ENCODE measurements at regions not wholly inside any gene's neighbourhood (a gene's known extent, or its start where the extent isn't known, plus 50 kb on each side); places are given as distances from the start of the nearest gene placed in this dataset.

- no peak overlapping the region for H3K4me2 ChIP-seq (replicated peaks; ENCODE audit: extremely low read depth, low read length, poor library complexity, severe bottlenecking)
- H3K4me1 ChIP-seq (ENCODE audit: control insufficient read depth in 1 of 2, insufficient read depth in 2 of 2, low read length in 2 of 2): no peaks in the 10 kb centered on the region
- WGBS (ENCODE audit: insufficient coverage): no CpG with 5 or more reads among the region's 2 CpGs
- Mint-ChIP-seq H3K36me3 (no peaks in the 10 kb centered on the region), H3K9me3 (peaks cover 0 to 3% (median 0%) of the 10 kb centered on the region in 7 donors), H3K4me3 (no peak overlapping the region), H3K4me1 (no peaks in the 10 kb centered on the region), H3K27me3 (ENCODE audit: low read depth in 3 of 3) (no peaks in the 10 kb centered on the region), H3K27ac (no peak overlapping the region)
- H3K9ac ChIP-seq (ENCODE audit: insufficient read depth, low read length, poor library complexity, severe bottlenecking): no peak overlapping the region
- H3K27me3 ChIP-seq (ENCODE audit: control insufficient read depth in 2 of 2, insufficient read depth in 2 of 2, low read length in 2 of 2): no peaks in the 10 kb centered on the region
- no peak overlapping the region for H3K27ac ChIP-seq (ENCODE audit: low read depth in 1 of 2, low read length in 2 of 2)
- no peaks in the 10 kb centered on the region for H3K36me3 ChIP-seq (replicated peaks in 1 of 2; ENCODE audit: control insufficient read depth in 1 of 2, insufficient read depth in 2 of 2, low read length in 2 of 2)
- H4K20me1 ChIP-seq (ENCODE audit: insufficient read depth, low read length): no peaks in the 10 kb centered on the region
- intact Hi-C loops (cut with micrococcal nuclease): no loop called here
- H2AFZ ChIP-seq (ENCODE audit: insufficient read depth, low read depth, low read length, poor library complexity, severe bottlenecking): no peak overlapping the region
- no peaks in the 10 kb centered on the region for H3K9me3 ChIP-seq (replicated peaks in 1 of 2; ENCODE audit: control insufficient read depth in 1 of 2, insufficient read depth in 1 of 2, low read length in 2 of 2)
- no peak for TF ChIP-seq CTCF (IDR thresholded peaks at IDR 0.05)
- H3K4me3 ChIP-seq (replicated peaks in 1 of 3; ENCODE audit: low read depth in 2 of 3, low read length in 3 of 3): no peak overlapping the region
- H3K79me2 ChIP-seq (ENCODE audit: insufficient read depth, low read length): no peaks in the 10 kb centered on the region
- no peak for DNase-seq
Measured at GRCh38 chr4:81667539-81667938, 195.8 kb upstream of the RASGEF1B start.

GRCh38 chr4:81666491-81666890 is 194.8 kb upstream of the RASGEF1B start:
- Histone ChIP-seq H3K79me2 (ENCODE audit: insufficient read depth, low read length) (no peaks in the 10 kb centered on the region), H3K4me3 (replicated peaks in 1 of 3; ENCODE audit: low read depth in 2 of 3, low read length in 3 of 3) (no peak overlapping the region), H3K27me3 (ENCODE audit: control insufficient read depth in 2 of 2, insufficient read depth in 2 of 2, low read length in 2 of 2) (no peaks in the 10 kb centered on the region), H3K36me3 (replicated peaks in 1 of 2; ENCODE audit: control insufficient read depth in 1 of 2, insufficient read depth in 2 of 2, low read length in 2 of 2) (no peaks in the 10 kb centered on the region), H2AFZ (ENCODE audit: insufficient read depth, low read depth, low read length, poor library complexity, severe bottlenecking) (no peak overlapping the region), H3K4me2 (replicated peaks; ENCODE audit: extremely low read depth, low read length, poor library complexity, severe bottlenecking) (no peak overlapping the region), H3K9me3 (replicated peaks in 1 of 2; ENCODE audit: control insufficient read depth in 1 of 2, insufficient read depth in 1 of 2, low read length in 2 of 2) (no peaks in the 10 kb centered on the region), H3K4me1 (ENCODE audit: control insufficient read depth in 1 of 2, insufficient read depth in 2 of 2, low read length in 2 of 2) (no peaks in the 10 kb centered on the region), H3K27ac (ENCODE audit: low read depth in 1 of 2, low read length in 2 of 2) (no peak overlapping the region), H4K20me1 (ENCODE audit: insufficient read depth, low read length) (no peaks in the 10 kb centered on the region), H3K9ac (ENCODE audit: insufficient read depth, low read length, poor library complexity, severe bottlenecking) (no peak overlapping the region)
- no peak overlapping the region for H3K4me3 Mint-ChIP-seq
- DNase-seq: no peak
- no peaks in the 10 kb centered on the region for H3K36me3 Mint-ChIP-seq
- no peaks in the 10 kb centered on the region for H3K27me3 Mint-ChIP-seq (ENCODE audit: low read depth in 3 of 3)
- H3K27ac Mint-ChIP-seq: no peak overlapping the region
- intact Hi-C loops (cut with micrococcal nuclease): no loop called here
- no peaks in the 10 kb centered on the region for H3K4me1 Mint-ChIP-seq
- TF ChIP-seq CTCF (IDR thresholded peaks at IDR 0.05): no peak
- H3K9me3 Mint-ChIP-seq: peaks cover 0 to 3% (median 0%) of the 10 kb centered on the region in 7 donors

All from CD14-positive monocyte (primary cell).